ENCODE measurements at regions not wholly inside any gene's neighbourhood (a gene's known extent, or its start where the extent isn't known, plus 50 kb on each side); places are given as distances from the start of the nearest gene placed in this dataset.

DNA sequence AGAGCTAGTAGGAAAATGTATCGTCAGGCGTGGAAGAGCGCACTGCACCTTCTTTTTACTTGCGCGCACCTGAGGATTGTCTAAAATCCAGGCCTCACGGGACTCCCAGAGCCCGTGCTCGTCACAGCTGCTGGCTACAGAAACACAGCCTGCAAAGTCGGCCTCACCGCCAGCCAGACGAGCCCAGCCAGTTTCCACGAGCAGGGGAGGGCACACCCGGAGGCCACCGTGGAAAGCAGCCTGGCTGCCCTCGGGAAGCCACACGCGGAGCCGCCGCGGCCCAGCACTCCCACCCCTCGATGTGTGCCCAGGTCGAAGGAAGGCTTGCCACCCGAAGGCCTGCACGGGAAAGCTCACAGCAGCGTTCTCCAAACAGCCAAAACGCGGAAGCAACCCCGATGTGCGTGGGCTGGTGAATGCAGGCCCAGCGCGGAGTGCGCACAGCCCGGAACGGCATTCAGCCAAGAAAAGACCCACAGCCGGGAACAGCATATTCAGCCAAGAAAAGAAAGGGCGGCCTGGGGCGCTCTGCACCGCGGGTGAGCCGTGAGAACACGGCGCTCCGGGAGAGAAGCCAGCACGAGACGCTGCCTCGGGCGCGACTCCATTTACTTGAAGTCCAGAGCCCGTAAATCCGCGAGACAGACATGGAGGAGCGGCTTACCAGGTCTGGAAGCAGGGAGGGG is 53.9 kb upstream of the SALL3 start:
- no peaks in the 10 kb centered on the region for H3K9me3 ChIP-seq (ENCODE audit: control insufficient read depth, insufficient read depth, low read length)
- no peaks in the 10 kb centered on the region for H3K4me1 ChIP-seq (ENCODE audit: control insufficient read depth, insufficient read depth, low read length)
- no peaks in the 10 kb centered on the region for H3K36me3 ChIP-seq (ENCODE audit: control insufficient read depth, insufficient read depth, low read length)
- H3K27me3 ChIP-seq (ENCODE audit: control insufficient read depth, insufficient read depth, low read length): no peaks in the 10 kb centered on the region
- H3K4me3 ChIP-seq (ENCODE audit: low read depth, low read length): no peak overlapping the region
- no peak overlapping the region for H3K27ac ChIP-seq (ENCODE audit: low read depth, low read length)
- no peak overlapping the region for H3K9ac ChIP-seq (ENCODE audit: low read depth, low read length)

DNA sequence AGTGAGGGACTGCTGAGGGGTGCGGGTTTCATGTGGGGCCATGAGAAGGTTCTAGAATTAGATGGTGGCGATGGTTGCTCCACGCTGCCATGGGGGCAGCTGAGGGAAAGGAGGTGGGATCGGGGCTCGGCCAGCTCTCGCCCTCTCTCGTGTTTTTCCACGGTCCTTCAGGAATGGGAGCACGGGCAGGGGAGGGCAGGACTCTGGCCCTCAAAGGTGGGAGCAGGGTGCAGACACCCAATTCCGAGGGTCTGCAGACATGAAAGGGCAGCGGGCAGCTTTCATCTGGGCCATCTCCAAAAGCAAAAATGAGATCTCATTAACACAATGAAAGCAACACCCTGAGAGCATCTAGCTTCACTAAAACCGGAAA is 53.4 kb upstream of the SALL3 start:
- Histone ChIP-seq H3K27me3 (ENCODE audit: control insufficient read depth, insufficient read depth, low read length) (no peaks in the 10 kb centered on the region), H3K4me3 (ENCODE audit: low read depth, low read length) (no peak overlapping the region), H3K36me3 (ENCODE audit: control insufficient read depth, insufficient read depth, low read length) (no peaks in the 10 kb centered on the region), H3K4me1 (ENCODE audit: control insufficient read depth, insufficient read depth, low read length) (no peaks in the 10 kb centered on the region), H3K27ac (ENCODE audit: low read depth, low read length) (no peak overlapping the region), H3K9me3 (ENCODE audit: control insufficient read depth, insufficient read depth, low read length) (no peaks in the 10 kb centered on the region), H3K9ac (ENCODE audit: low read depth, low read length) (no peak overlapping the region)

DNA sequence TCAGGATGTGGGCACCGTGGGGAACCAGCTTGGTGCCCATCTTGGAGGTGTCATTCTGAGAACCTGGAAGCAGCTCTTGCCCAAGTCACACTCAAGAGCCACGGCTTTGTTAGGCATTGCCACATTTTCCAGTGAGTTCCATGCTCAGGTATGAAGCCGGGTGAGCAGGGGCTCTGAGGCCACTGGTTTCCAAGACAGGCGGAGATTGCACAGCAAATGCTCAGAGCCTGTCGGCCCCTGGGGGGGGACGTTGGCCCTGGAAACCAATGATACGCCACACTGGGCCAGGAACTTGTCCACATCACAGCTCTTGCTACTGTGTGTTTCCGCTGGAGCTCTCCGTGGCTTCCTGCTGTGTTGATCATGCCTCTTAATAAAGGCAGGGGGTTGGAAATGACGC is 52.5 kb upstream of the SALL3 start:
- Histone ChIP-seq H3K27ac (ENCODE audit: low read depth, low read length) (no peak overlapping the region), H3K4me3 (ENCODE audit: low read depth, low read length) (no peak overlapping the region), H3K9ac (ENCODE audit: low read depth, low read length) (no peak overlapping the region), H3K27me3 (ENCODE audit: control insufficient read depth, insufficient read depth, low read length) (no peaks in the 10 kb centered on the region), H3K9me3 (ENCODE audit: control insufficient read depth, insufficient read depth, low read length) (no peaks in the 10 kb centered on the region), H3K36me3 (ENCODE audit: control insufficient read depth, insufficient read depth, low read length) (no peaks in the 10 kb centered on the region), H3K4me1 (ENCODE audit: control insufficient read depth, insufficient read depth, low read length) (no peaks in the 10 kb centered on the region)

DNA sequence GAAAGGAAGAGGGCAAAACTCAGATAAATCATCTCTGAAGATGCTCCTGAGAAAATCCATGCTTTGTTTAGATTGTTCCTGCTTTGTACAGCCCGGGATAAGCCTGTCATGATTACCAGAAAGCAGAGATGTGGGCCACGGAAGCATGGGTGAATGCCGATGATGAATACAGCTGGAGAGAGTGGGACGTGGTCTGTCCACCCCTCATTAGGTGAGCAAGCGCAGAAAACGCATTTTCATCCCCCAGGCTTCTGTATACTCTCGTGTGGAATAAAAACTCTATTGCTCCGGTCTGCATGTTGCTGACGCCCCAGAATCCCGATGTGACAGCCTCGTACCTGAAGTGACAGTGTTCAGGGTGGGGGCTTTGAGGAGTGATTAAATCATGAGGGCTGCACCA is 52.0 kb upstream of the SALL3 start:
- Histone ChIP-seq H3K27ac (ENCODE audit: low read depth, low read length) (no peak overlapping the region), H3K4me1 (ENCODE audit: control insufficient read depth, insufficient read depth, low read length) (no peaks in the 10 kb centered on the region), H3K4me3 (ENCODE audit: low read depth, low read length) (no peak overlapping the region), H3K9ac (ENCODE audit: low read depth, low read length) (no peak overlapping the region), H3K27me3 (ENCODE audit: control insufficient read depth, insufficient read depth, low read length) (no peaks in the 10 kb centered on the region), H3K36me3 (ENCODE audit: control insufficient read depth, insufficient read depth, low read length) (no peaks in the 10 kb centered on the region), H3K9me3 (ENCODE audit: control insufficient read depth, insufficient read depth, low read length) (no peaks in the 10 kb centered on the region)

DNA sequence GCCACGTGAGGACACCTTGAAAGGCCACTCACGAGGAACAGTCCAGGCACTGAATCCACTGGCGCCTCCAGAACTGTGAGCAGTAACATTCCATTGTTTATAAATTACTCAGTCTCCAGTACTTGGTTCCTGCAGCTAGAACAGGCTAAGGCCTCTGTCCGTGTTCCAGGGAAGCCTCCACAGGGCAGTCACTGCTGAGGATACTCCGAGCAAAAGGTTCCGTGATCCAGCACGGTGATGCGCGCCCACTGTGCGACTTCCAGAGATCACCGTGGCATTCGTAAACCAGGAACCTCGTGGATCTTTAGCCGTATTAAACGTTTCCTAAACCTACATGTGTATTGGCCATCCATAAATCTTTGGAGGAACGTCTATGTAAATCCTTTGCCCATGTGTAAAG is 51.5 kb upstream of the SALL3 start:
- Histone ChIP-seq H3K4me3 (ENCODE audit: low read depth, low read length) (no peak overlapping the region), H3K36me3 (ENCODE audit: control insufficient read depth, insufficient read depth, low read length) (no peaks in the 10 kb centered on the region), H3K4me1 (ENCODE audit: control insufficient read depth, insufficient read depth, low read length) (no peaks in the 10 kb centered on the region), H3K9me3 (ENCODE audit: control insufficient read depth, insufficient read depth, low read length) (no peaks in the 10 kb centered on the region), H3K27ac (ENCODE audit: low read depth, low read length) (no peak overlapping the region), H3K9ac (ENCODE audit: low read depth, low read length) (no peak overlapping the region), H3K27me3 (ENCODE audit: control insufficient read depth, insufficient read depth, low read length) (no peaks in the 10 kb centered on the region)

DNA sequence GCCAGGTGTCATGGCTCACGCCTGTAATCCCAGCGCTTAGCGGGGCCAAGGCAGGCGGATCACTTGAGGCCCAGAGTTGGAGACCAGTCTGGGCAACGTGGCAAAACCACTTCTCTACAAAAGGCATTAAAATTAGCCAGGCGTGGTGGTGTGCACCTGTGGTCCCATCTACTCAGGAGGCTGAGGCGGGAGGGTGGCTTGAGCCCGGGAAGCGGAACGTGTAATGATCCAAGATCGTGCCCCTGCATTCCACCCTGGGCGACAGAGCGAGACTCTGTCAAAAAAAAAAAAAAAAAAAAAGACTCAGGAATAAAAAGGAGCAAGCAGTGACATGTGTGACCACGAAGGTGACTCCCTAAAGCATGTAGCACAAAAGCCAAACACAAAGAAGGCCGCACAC is 50.1 kb upstream of the SALL3 start:
- Histone ChIP-seq H3K27ac (ENCODE audit: low read depth, low read length) (no peak overlapping the region), H3K4me3 (ENCODE audit: low read depth, low read length) (no peak overlapping the region), H3K4me1 (ENCODE audit: control insufficient read depth, insufficient read depth, low read length) (no peaks in the 10 kb centered on the region), H3K27me3 (ENCODE audit: control insufficient read depth, insufficient read depth, low read length) (no peaks in the 10 kb centered on the region), H3K36me3 (ENCODE audit: control insufficient read depth, insufficient read depth, low read length) (no peaks in the 10 kb centered on the region), H3K9ac (ENCODE audit: low read depth, low read length) (no peak overlapping the region), H3K9me3 (ENCODE audit: control insufficient read depth, insufficient read depth, low read length) (no peaks in the 10 kb centered on the region)

Measured in HUES48 (cell line).